Kidney epithelial cell (primary cell): ENCODE measurements at regions not wholly inside any gene's neighbourhood (a gene's known extent, or its start where the extent isn't known, plus 50 kb on each side); places are given as distances from the start of the nearest gene placed in this dataset.
"Not testable (repeated sequence)": the region's sequence is repeated elsewhere in the genome, so short reads cannot be mapped to it uniquely, and the experiment has no call there.

Experiments
- DNase-seq: peaks from one replicate; pipeline ENCODE4 v3.0.0-alpha.2; 2010; ENCODE audit warnings: low read depth
- H3K27me3 ChIP-seq: 2 replicates; pipeline ENCODE4 v1.6.0; 2011; ENCODE audit warnings: low read length; ENCODE audit not compliant: control insufficient read depth, insufficient read depth
- H3K36me3 ChIP-seq: 2 replicates; pipeline ENCODE4 v1.5.1; 2011; ENCODE audit warnings: low read length; ENCODE audit not compliant: control insufficient read depth, insufficient read depth
- H3K4me3 ChIP-seq: 2 replicates; pipeline ENCODE4 v1.5.1; 2011; ENCODE audit warnings: low read depth, mild to moderate bottlenecking, control low read depth, low read length
- CTCF ChIP-seq: IDR thresholded peaks from 2 replicates; pipeline ENCODE4 v1.5.1; 2011; ENCODE audit warnings: mild to moderate bottlenecking, moderate library complexity, low read length, control low read depth, inconsistent platforms; ENCODE audit not compliant: insufficient read depth, poor library complexity, severe bottlenecking

- TF ChIP-seq CTCF = no peak
- DNase-seq = no peak
- Histone ChIP-seq H3K27me3 (no peaks in the 10 kb centered on the region), H3K4me3 (no peak overlapping the region), H3K36me3 (no peaks in the 10 kb centered on the region)
Measured at GRCh38 chr6:160882006-160882405, 109.6 kb upstream of the MAP3K4 start.

- TF ChIP-seq CTCF = no peak
- DNase-seq = no peak
- no peaks in the 10 kb centered on the region for H3K36me3 ChIP-seq
- H3K4me3 ChIP-seq = no peak overlapping the region
- no peaks in the 10 kb centered on the region for H3K27me3 ChIP-seq
Measured at GRCh38 chr6:160882791-160883279, 108.7 kb upstream of the MAP3K4 start.

GRCh38 chr6:160883560-160883959, 108.0 kb upstream of the MAP3K4 start:
- no peak for DNase-seq
- no peaks in the 10 kb centered on the region for H3K27me3 ChIP-seq
- no peaks in the 10 kb centered on the region for H3K36me3 ChIP-seq
- no peak overlapping the region for H3K4me3 ChIP-seq
- TF ChIP-seq CTCF = no peak

- Histone ChIP-seq H3K36me3 (no peaks in the 10 kb centered on the region), H3K4me3 (no peak overlapping the region), H3K27me3 (no peaks in the 10 kb centered on the region)
- no peak for TF ChIP-seq CTCF
- DNase-seq = no peak
Measured at GRCh38 chr6:160883999-160884398, 107.6 kb upstream of the MAP3K4 start.

GRCh38 chr6:160889148-160889547, 102.4 kb upstream of the MAP3K4 start:
- not testable (repeated sequence) for H3K4me3 ChIP-seq, H3K27me3 ChIP-seq, H3K36me3 ChIP-seq, DNase-seq

- no peak for DNase-seq
- Histone ChIP-seq H3K27me3 (no peaks in the 10 kb centered on the region), H3K36me3 (no peaks in the 10 kb centered on the region), H3K4me3 (no peak overlapping the region)
- no peak for TF ChIP-seq CTCF
Measured at GRCh38 chr6:160891690-160892089, 99.9 kb upstream of the MAP3K4 start.

- H3K27me3 ChIP-seq = no peaks in the 10 kb centered on the region
- DNase-seq = no peak
Measured at GRCh38 chr6:160895562-160895961, 96.0 kb upstream of the MAP3K4 start.

More at GRCh38 chr6:160895562-160895961, 96.0 kb upstream of the MAP3K4 start:
- TF ChIP-seq CTCF = no peak
- H3K36me3 ChIP-seq = no peaks in the 10 kb centered on the region
- H3K4me3 ChIP-seq = no peak overlapping the region
